HepG2 (cell line): ENCODE measurements at regions not wholly inside any gene's neighbourhood (a gene's known extent, or its start where the extent isn't known, plus 50 kb on each side); places are given as distances from the start of the nearest gene placed in this dataset.

Experiments
- TF ChIP-seq, protein P1 (sequence below): sonication (generic); formaldehyde crosslinking; IDR thresholded peaks from 2 replicates; pipeline ENCODE4 v1.8.0; 2023; ENCODE audit warnings: mild to moderate bottlenecking, missing genetic modification reagents
- TF ChIP-seq, protein P2 (sequence below): sonication (generic); formaldehyde crosslinking; conservative IDR thresholded peaks from 2 replicates; pipeline ENCODE4 v1.4.0; 2020; ENCODE audit warnings: missing genetic modification reagents

DNA sequence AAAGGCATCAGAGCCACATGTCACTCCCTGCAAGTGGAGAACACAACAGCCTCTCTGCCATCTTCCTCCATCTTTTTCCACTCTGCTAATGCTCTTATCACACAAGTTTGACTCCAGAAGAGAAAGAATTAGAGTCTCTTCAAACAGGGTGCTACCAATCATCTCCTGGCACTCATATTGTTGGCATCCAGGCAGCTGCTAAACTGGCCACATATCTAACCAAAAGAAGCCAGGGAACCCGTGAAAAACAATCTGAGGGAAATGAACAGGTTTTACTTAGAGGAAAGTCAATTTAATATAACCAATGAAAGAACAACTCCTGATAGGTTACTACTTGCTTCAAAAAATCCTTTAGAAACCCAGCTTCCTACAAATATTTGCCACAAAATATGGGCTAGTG lies 117.2 kb downstream of the SLC25A46 start:
- TF ChIP-seq, protein P1, sequence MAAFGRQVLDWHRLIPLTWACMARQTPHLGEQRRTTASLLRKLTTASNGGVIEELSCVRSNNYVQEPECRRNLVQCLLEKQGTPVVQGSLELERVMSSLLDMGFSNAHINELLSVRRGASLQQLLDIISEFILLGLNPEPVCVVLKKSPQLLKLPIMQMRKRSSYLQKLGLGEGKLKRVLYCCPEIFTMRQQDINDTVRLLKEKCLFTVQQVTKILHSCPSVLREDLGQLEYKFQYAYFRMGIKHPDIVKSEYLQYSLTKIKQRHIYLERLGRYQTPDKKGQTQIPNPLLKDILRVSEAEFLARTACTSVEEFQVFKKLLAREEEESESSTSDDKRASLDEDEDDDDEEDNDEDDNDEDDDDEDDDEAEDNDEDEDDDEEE (CRISPR knock-in tag): no peak
- TF ChIP-seq, protein P2, sequence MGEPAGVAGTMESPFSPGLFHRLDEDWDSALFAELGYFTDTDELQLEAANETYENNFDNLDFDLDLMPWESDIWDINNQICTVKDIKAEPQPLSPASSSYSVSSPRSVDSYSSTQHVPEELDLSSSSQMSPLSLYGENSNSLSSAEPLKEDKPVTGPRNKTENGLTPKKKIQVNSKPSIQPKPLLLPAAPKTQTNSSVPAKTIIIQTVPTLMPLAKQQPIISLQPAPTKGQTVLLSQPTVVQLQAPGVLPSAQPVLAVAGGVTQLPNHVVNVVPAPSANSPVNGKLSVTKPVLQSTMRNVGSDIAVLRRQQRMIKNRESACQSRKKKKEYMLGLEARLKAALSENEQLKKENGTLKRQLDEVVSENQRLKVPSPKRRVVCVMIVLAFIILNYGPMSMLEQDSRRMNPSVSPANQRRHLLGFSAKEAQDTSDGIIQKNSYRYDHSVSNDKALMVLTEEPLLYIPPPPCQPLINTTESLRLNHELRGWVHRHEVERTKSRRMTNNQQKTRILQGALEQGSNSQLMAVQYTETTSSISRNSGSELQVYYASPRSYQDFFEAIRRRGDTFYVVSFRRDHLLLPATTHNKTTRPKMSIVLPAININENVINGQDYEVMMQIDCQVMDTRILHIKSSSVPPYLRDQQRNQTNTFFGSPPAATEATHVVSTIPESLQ (CRISPR knock-in tag): no peak
